CD4-positive, alpha-beta memory T cell (primary cell): ENCODE measurements at regions not wholly inside any gene's neighbourhood (a gene's known extent, or its start where the extent isn't known, plus 50 kb on each side); places are given as distances from the start of the nearest gene placed in this dataset.
A peak's percentile ranks its signal among the peaks of the same experiment; 100 is the strongest.
"Not testable (repeated sequence)": the region's sequence is repeated elsewhere in the genome, so short reads cannot be mapped to it uniquely, and the experiment has no call there.

Experiments
- CTCF ChIA-PET: fragments of 350-600 bp; sonication (Branson Sonifier 250); formaldehyde crosslinking; loops from one replicate; lab custom pipeline; 2021; ENCODE audit warnings: inconsistent platforms; ENCODE audit not compliant: partially characterized antibody; lab: Charles Lee
- POLR2A ChIA-PET: fragments of 350-600 bp; sonication (Branson Sonifier 250); formaldehyde crosslinking; loops from one replicate; lab custom pipeline; 2021; ENCODE audit not compliant: partially characterized antibody; lab: Charles Lee
- DNase-seq, 5 donors: peaks; one replicate each; pipeline versions ENCODE4 v3.0.0 to v3.0.0-alpha.2; 2020 to 2022; ENCODE audit warnings: mixed read lengths in 1 of 5
- H3K27ac ChIP-seq: one replicate; pipeline ENCODE4 v1.7.0; 2013; ENCODE audit warnings: low read depth, low read length
- H3K27me3 ChIP-seq: 2 replicates; pipeline ENCODE4 v1.7.0; 2013; ENCODE audit warnings: mild to moderate bottlenecking, low read length, moderate library complexity; ENCODE audit not compliant: insufficient read depth
- H3K36me3 ChIP-seq: 2 replicates; pipeline ENCODE4 v1.7.0; 2013; ENCODE audit warnings: mild to moderate bottlenecking, low read length, moderate library complexity; ENCODE audit not compliant: insufficient read depth
- H3K4me1 ChIP-seq: 2 replicates; pipeline ENCODE4 v1.7.0; 2013; ENCODE audit warnings: mild to moderate bottlenecking, low read length, moderate library complexity; ENCODE audit not compliant: insufficient read depth
- H3K4me3 ChIP-seq, 2 donors: one replicate each; pipeline ENCODE4 v1.7.0; 2013; ENCODE audit warnings: low read length in 2 of 2, mild to moderate bottlenecking in 1 of 2
- H3K9me3 ChIP-seq, 2 donors: one replicate each; pipeline ENCODE4 v1.7.0; 2013; ENCODE audit warnings: low read length in 2 of 2, control low read depth in 1 of 2; ENCODE audit not compliant: control insufficient read depth in 1 of 2
- H3K27ac Mint-ChIP-seq, 7 donors: one replicate each; pipeline ENCODE4 v1.8.0; 2020 to 2021; ENCODE audit warnings: mixed read lengths in 7 of 7, mild to moderate bottlenecking in 6 of 7, inconsistent platforms in 3 of 7, moderate library complexity in 3 of 7
- H3K27me3 Mint-ChIP-seq, 2 donors: one replicate each; pipeline ENCODE4 v1.8.0; 2020 to 2021; ENCODE audit warnings: mixed read lengths in 2 of 2
- H3K36me3 Mint-ChIP-seq, 2 donors: one replicate each; pipeline ENCODE4 v1.8.0; 2020 to 2021; ENCODE audit warnings: mixed read lengths in 2 of 2, inconsistent platforms in 1 of 2, mild to moderate bottlenecking in 1 of 2
- H3K4me1 Mint-ChIP-seq, 4 donors: one replicate each; pipeline ENCODE4 v1.8.0; 2020 to 2021; ENCODE audit warnings: mixed read lengths in 4 of 4, mild to moderate bottlenecking in 1 of 4
- H3K4me3 Mint-ChIP-seq, 8 donors: one replicate each; pipeline ENCODE4 v1.8.0; 2020 to 2021; ENCODE audit warnings: mixed read lengths in 8 of 8, mild to moderate bottlenecking in 7 of 8, moderate library complexity in 6 of 8, inconsistent platforms in 3 of 8
- H3K9me3 Mint-ChIP-seq, 8 donors: one replicate each; pipeline ENCODE4 v1.8.0; 2020 to 2021; ENCODE audit warnings: mixed read lengths in 8 of 8, mild to moderate bottlenecking in 5 of 8, inconsistent platforms in 3 of 8, moderate library complexity in 1 of 8
- intact Hi-C: fragments of 100-400 bp; cut with micrococcal nuclease; formaldehyde crosslinking; loops from one replicate; pipeline ENCODE4 v1.15.1; 2023

GRCh38 chrX:44785652-44786051 lies 58.2 kb upstream of the DUSP21 start:
- no peak overlapping the region for H3K27ac Mint-ChIP-seq
- no peaks in the 10 kb centered on the region for H3K36me3 Mint-ChIP-seq
- H3K27me3 Mint-ChIP-seq, result peaks cover 0 to 3% of the 10 kb centered on the region in 2 donors
- ChIA-PET CTCF (no interaction called here), POLR2A (no interaction called here)
- Histone ChIP-seq H3K4me3 (no peak overlapping the region), H3K27me3 (no peaks in the 10 kb centered on the region), H3K36me3 (no peaks in the 10 kb centered on the region), H3K27ac (no peak overlapping the region), H3K9me3 (no peaks in the 10 kb centered on the region), H3K4me1 (no peaks in the 10 kb centered on the region)
- H3K4me1 Mint-ChIP-seq, result no peaks in the 10 kb centered on the region
- no peaks in the 10 kb centered on the region for H3K9me3 Mint-ChIP-seq
- no peak overlapping the region for H3K4me3 Mint-ChIP-seq
- DNase-seq, result no peak
- intact Hi-C loops, result no loop called here

GRCh38 chrX:44784241-44784640 lies 59.6 kb upstream of the DUSP21 start:
- no peak for DNase-seq
- H3K9me3 Mint-ChIP-seq, result no peaks in the 10 kb centered on the region
- CTCF ChIA-PET, result no interaction called here
- H3K4me1 Mint-ChIP-seq, result no peaks in the 10 kb centered on the region
- no peaks in the 10 kb centered on the region for H3K36me3 Mint-ChIP-seq
- no peaks in the 10 kb centered on the region for H3K9me3 ChIP-seq
- peaks cover 0 to 3% of the 10 kb centered on the region in 2 donors for H3K27me3 Mint-ChIP-seq
- no peak overlapping the region for H3K27ac Mint-ChIP-seq
- no peak overlapping the region for H3K4me3 Mint-ChIP-seq
- no peaks in the 10 kb centered on the region for H3K27me3 ChIP-seq
- POLR2A ChIA-PET, result no interaction called here
- no peaks in the 10 kb centered on the region for H3K36me3 ChIP-seq
- H3K4me3 ChIP-seq, result no peak overlapping the region
- H3K4me1 ChIP-seq, result no peaks in the 10 kb centered on the region
- intact Hi-C loops, result no loop called here
- no peak overlapping the region for H3K27ac ChIP-seq

- ChIA-PET POLR2A (interaction anchor here (0.7 kb wide), 1 partner anchor 729 kb away, joined by 6 read pairs; no protein-coding TSS in a partner anchor), CTCF (no interaction called here)
- Histone ChIP-seq H3K4me1 (no peaks in the 10 kb centered on the region), H3K36me3 (no peaks in the 10 kb centered on the region), H3K4me3 (no peak overlapping the region), H3K27me3 (no peaks in the 10 kb centered on the region), H3K27ac (no peak overlapping the region), H3K9me3 (no peaks in the 10 kb centered on the region)
- Mint-ChIP-seq H3K27ac (peak overlapping the region in 1 of 7 donors; percentile 37), H3K27me3 (no peaks in the 10 kb centered on the region), H3K9me3 (no peaks in the 10 kb centered on the region), H3K36me3 (no peaks in the 10 kb centered on the region), H3K4me1 (no peaks in the 10 kb centered on the region), H3K4me3 (no peak overlapping the region)
- intact Hi-C loops, result no loop called here
- DNase-seq, result no peak
Observed at GRCh38 chrX:44778254-44778653, 65.6 kb upstream of the DUSP21 start.

- intact Hi-C loops, result no loop called here
Observed at GRCh38 chrX:44775726-44776125, 68.1 kb upstream of the DUSP21 start.

GRCh38 chrX:44774066-44774465 lies 69.8 kb upstream of the DUSP21 start:
- not testable (repeated sequence) for H3K4me1 ChIP-seq

More at GRCh38 chrX:44775726-44776125, 68.1 kb upstream of the DUSP21 start:
- no peaks in the 10 kb centered on the region for H3K9me3 Mint-ChIP-seq
- no peak overlapping the region for H3K4me3 Mint-ChIP-seq
- H3K4me3 ChIP-seq, result no peak overlapping the region
- ChIA-PET POLR2A (no interaction called here), CTCF (no interaction called here)
- no peaks in the 10 kb centered on the region for H3K36me3 ChIP-seq
- H3K9me3 ChIP-seq, result no peaks in the 10 kb centered on the region
- no peaks in the 10 kb centered on the region for H3K36me3 Mint-ChIP-seq
- no peaks in the 10 kb centered on the region for H3K27me3 ChIP-seq
- no peaks in the 10 kb centered on the region for H3K4me1 Mint-ChIP-seq
- no peaks in the 10 kb centered on the region for H3K4me1 ChIP-seq
- H3K27ac ChIP-seq, result no peak overlapping the region
- no peak for DNase-seq
- no peaks in the 10 kb centered on the region for H3K27me3 Mint-ChIP-seq
- H3K27ac Mint-ChIP-seq, result no peak overlapping the region

GRCh38 chrX:44770121-44770520 lies 73.7 kb upstream of the DUSP21 start:
- Mint-ChIP-seq H3K4me3 (no peak overlapping the region), H3K27me3 (no peaks in the 10 kb centered on the region), H3K9me3 (peaks cover 0 to 6% (median 0%) of the 10 kb centered on the region in 8 donors), H3K36me3 (no peaks in the 10 kb centered on the region), H3K4me1 (no peaks in the 10 kb centered on the region), H3K27ac (no peak overlapping the region)
- ChIA-PET CTCF (no interaction called here), POLR2A (no interaction called here)
- intact Hi-C loops, result no loop called here
- no peaks in the 10 kb centered on the region for H3K27me3 ChIP-seq
- no peak for DNase-seq
- no peak overlapping the region for H3K27ac ChIP-seq
- H3K36me3 ChIP-seq, result no peaks in the 10 kb centered on the region
- no peaks in the 10 kb centered on the region for H3K9me3 ChIP-seq
- H3K4me1 ChIP-seq, result no peaks in the 10 kb centered on the region
- H3K4me3 ChIP-seq, result no peak overlapping the region

More at GRCh38 chrX:44774066-44774465, 69.8 kb upstream of the DUSP21 start:
- H3K27ac ChIP-seq, H3K36me3 ChIP-seq, H3K9me3 Mint-ChIP-seq, POLR2A ChIA-PET, H3K4me1 Mint-ChIP-seq, H3K27ac Mint-ChIP-seq, H3K4me3 Mint-ChIP-seq, CTCF ChIA-PET, H3K9me3 ChIP-seq, H3K4me3 ChIP-seq, H3K36me3 Mint-ChIP-seq, DNase-seq, H3K27me3 ChIP-seq, intact Hi-C loops, H3K27me3 Mint-ChIP-seq: not testable (repeated sequence)

GRCh38 chrX:44767308-44767707 lies 76.5 kb upstream of the DUSP21 start:
- H3K36me3 ChIP-seq, result no peaks in the 10 kb centered on the region
- no peaks in the 10 kb centered on the region for H3K4me1 ChIP-seq
- intact Hi-C loops, result no loop called here
- Mint-ChIP-seq H3K27ac (no peak overlapping the region), H3K36me3 (no peaks in the 10 kb centered on the region), H3K9me3 (peaks cover 0 to 6% (median 0%) of the 10 kb centered on the region in 8 donors), H3K4me1 (no peaks in the 10 kb centered on the region), H3K4me3 (no peak overlapping the region), H3K27me3 (no peaks in the 10 kb centered on the region)
- no peaks in the 10 kb centered on the region for H3K27me3 ChIP-seq
- no peak overlapping the region for H3K27ac ChIP-seq
- H3K9me3 ChIP-seq, result no peaks in the 10 kb centered on the region
- no peak overlapping the region for H3K4me3 ChIP-seq
- ChIA-PET POLR2A (no interaction called here), CTCF (interaction anchor here (0.7 kb wide), 1 partner anchor 93 kb away, joined by 3 read pairs; no protein-coding TSS in a partner anchor)
- no peak for DNase-seq

- ChIA-PET POLR2A (no interaction called here), CTCF (no interaction called here)
- H3K4me3 Mint-ChIP-seq, result no peak overlapping the region
- no peaks in the 10 kb centered on the region for H3K36me3 Mint-ChIP-seq
- peak overlapping the region in 1 of 7 donors; percentile 27 for H3K27ac Mint-ChIP-seq
- no peaks in the 10 kb centered on the region for H3K4me1 Mint-ChIP-seq
- no peak overlapping the region for H3K27ac ChIP-seq
- H3K9me3 ChIP-seq, result no peaks in the 10 kb centered on the region
- intact Hi-C loops, result no loop called here
- peaks cover 1 to 2% of the 10 kb centered on the region in 2 donors for H3K27me3 Mint-ChIP-seq
- no peaks in the 10 kb centered on the region for H3K27me3 ChIP-seq
- DNase-seq, result no peak
- H3K36me3 ChIP-seq, result no peaks in the 10 kb centered on the region
- peaks cover 0 to 6% (median 0%) of the 10 kb centered on the region in 8 donors for H3K9me3 Mint-ChIP-seq
- H3K4me3 ChIP-seq, result no peak overlapping the region
- no peaks in the 10 kb centered on the region for H3K4me1 ChIP-seq
Observed at GRCh38 chrX:44765556-44765955, 78.3 kb upstream of the DUSP21 start.
